GM18502 (cell line): ENCODE measurements at regions not wholly inside any gene's neighbourhood (a gene's known extent, or its start where the extent isn't known, plus 50 kb on each side); places are given as distances from the start of the nearest gene placed in this dataset.

ENCODE experiments used
- ATAC-seq: cut with Tn5 transposase; IDR thresholded peaks from one replicate; pipeline ENCODE4 v1.9.1; 2021; ENCODE audit warnings: mild to moderate bottlenecking; ENCODE audit not compliant: unreplicated experiment, poor library complexity

DNA sequence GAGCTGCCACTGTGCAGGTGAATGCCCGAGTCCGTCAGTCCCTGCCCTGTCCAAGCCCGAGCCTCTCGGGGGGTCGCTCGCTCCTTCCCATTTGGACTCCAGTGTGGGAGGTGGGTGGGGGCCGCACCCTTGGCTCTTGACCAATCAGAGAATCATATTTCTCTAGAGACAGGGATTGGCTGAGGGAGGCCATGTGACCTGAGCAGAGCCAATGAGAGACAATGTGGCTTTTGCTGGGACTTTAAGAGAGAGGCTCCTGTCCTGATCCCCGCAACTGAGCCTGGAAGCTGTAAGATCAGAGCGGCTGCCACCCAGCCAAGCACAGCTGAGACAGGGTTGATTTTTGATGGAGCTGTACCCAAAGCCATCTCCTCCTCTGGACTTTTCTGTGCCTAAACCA, 199.3 kb downstream of the TFAP2C start:
- no peak for ATAC-seq

DNA sequence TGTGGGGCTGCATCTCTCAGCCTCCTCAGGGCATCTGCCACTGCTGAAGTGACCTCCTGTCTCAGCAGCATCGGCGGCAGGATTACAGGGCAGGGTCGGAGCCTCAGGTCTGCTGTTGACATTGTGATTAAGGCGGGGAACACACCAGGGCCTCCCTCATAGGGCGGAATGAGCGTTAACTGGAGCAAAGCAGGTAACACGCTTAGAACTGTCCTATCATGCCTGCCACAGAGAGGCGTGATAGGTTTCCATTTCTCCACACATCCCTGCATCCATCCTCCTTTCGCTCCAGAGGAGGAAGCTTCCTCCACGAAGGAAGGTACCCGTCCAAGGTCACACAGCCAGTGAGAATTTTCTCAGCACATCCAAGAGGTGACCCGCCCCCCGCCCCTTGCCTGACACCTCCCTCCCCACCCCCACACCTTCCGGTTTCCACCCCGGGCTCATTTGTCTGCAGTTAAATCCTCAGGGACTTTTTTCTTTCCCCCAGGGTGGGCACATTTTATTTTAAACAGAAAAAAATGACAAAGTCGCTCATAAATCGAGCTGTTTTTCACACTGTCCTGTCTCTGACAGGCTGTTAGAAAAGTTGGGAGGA, 200.8 kb downstream of the TFAP2C start:
- ATAC-seq, result no peak

DNA sequence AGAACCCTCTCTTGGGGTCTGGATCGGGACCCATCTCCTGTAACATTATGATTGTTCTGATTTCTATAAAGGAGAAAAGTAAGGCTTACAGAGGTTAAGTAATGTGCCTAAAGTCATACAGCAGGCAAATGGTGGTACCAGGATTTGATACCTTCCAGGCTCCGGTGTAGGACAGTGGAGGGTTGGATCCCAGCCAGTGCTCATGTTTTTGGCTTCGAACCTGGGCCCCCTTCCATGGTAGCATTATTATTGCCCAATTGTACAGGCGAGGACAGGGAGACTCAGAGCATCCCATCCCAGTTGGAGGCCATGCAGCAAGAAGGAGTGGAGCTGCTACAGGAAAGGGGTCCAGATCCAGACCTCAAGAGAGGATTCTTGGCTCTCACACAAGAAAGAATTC, 202.7 kb downstream of the TFAP2C start:
- ATAC-seq, result no peak

- no peak for ATAC-seq
Measured at GRCh38 chr20:56833427-56833826, 204.3 kb downstream of the TFAP2C start.

- ATAC-seq, result no peak
Measured at GRCh38 chr20:56835829-56836550, 206.9 kb downstream of the TFAP2C start.

GRCh38 chr20:56839222-56839621, 210.1 kb downstream of the TFAP2C start:
- ATAC-seq, result no peak

DNA sequence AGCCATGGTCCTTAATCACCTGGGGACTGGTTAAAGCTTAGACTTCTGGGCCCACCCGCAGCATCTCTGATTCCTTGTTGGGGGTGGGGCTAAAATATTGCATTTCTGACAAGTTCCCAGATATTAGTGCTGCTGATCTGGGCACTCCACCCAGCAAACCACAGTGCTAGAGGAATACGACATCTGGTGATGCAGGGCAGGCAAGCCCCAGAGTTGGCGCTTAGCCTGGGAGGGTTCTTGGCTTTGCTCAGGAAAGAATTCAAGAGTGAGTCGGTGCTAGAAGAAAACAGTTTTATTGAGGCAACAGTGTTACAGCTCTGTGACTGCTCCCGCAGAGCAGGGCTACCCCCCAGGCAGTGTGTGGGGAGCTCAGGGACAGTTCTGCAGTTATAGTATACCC, 210.7 kb downstream of the TFAP2C start:
- ATAC-seq, result no peak

DNA sequence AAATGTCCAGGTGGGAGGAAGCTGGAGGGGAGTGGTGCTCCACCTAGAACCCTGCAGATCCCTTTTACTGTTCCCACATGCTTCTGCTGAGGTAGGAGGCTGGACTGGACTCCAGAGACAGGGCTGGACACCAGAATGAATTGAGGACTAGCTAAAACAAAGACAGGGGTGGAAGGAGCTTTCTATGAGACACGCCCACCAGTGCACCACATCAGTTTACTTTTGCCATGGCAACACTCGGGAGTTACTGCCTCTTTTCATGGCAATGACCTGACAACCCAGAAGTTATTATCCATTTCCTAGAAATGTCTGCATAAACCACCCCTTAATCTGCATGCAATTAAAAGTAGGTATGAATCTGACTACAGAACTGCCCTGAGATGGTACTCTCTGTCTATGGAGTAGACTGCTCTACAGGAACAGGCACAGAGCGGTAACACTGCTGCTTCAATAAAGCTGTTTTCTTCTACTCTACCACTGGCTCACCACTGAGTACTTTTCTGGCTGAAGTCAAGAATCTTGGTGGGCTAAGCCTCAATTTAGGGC, 211.7 kb downstream of the TFAP2C start:
- no peak for ATAC-seq

- ATAC-seq, result no peak
Measured at GRCh38 chr20:56841346-56841908, 212.3 kb downstream of the TFAP2C start.

DNA sequence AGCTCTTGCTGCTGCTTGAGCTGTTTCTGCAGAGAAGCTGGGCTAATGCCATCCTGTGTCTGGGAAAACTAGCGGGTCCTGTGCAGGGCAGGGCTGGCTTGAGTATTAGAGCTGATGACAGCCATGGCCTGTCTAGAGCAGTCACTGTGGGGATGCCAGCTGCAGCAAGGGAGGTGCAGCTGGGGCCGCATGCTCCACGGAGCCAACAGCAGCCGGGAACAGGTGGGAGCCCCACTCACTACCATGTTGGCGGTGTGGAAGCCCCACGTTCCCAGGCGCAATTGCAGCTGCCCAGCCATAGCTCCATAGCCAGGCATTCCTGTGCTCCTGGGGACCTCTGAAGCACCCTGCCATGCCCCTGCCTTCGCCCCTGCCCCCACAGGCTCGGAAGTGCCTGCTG, 212.9 kb downstream of the TFAP2C start:
- no peak for ATAC-seq

- ATAC-seq, result no peak
Measured at GRCh38 chr20:56843386-56843785, 214.3 kb downstream of the TFAP2C start.

- ATAC-seq, result no peak
Measured at GRCh38 chr20:56843817-56844216, 214.7 kb downstream of the TFAP2C start.

DNA sequence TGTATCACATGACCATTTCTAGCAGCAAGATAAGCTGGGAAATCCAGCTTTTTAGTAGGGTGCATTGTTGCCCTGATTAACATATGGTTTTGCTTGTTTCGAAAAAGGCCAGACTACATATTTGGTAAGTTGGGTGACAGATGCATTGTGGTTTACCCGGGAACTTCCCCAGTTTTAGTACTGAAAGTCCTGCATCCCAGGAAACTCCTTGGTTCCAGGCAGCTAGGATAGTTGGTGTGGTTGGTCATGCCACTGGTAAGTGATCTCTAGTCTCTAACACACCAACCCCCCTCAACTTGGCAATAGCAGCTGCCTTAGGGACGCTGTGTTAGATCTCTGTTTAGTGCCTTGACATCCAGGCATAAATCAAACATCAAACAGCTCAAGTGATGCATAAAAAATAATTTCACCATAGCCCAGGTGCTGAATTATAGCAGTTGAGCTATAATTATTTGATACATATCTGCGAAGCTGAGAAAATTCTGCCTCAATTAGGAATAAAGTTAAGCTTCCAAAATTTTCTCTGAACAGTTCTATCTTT, 216.5 kb downstream of the TFAP2C start:
- no peak for ATAC-seq

- no peak for ATAC-seq
Measured at GRCh38 chr20:56848561-56848960, 219.5 kb downstream of the TFAP2C start.

GRCh38 chr20:56851552-56851951, 222.4 kb downstream of the TFAP2C start:
- ATAC-seq, result no peak

DNA sequence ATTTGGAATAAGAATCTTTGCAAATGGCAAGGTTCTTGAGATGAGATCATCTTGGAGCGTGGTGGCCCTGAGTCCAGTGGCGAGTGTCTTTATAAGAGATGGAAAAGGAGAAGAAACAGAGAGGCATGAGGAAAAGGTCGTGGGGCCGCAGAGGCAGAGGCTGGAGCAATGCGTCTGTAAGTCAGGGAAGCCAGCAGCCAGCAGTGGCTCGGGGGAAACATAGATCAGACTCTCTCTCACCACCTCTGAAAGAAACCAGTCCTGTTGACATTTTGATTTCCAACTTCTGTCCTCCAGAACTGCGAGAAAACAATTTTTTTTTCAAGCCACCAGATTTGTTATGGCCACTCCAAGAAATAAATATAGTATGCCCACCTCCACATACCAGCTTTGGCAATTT, 226.6 kb downstream of the TFAP2C start:
- ATAC-seq, result no peak

DNA sequence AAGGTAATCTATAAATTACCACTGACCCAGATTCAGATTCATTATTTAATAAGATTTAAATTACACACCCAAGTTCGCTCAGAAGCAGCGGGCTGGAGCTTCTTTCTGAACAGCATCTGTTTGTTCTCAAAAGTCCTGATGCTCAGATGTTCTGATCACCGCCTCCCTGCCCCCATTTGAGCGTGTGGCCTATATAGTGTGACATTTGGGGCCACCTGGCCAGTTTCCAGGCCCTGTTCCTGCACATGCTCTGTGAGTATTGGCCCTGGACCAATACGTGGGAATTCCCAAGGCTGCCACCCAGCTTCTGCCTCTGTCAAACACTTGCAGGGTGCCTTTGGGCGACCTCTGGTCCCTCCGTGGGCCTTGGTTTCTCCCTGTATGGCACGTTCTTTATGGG, 228.8 kb downstream of the TFAP2C start:
- no peak for ATAC-seq

GRCh38 chr20:56859039-56859800, 230.1 kb downstream of the TFAP2C start:
- ATAC-seq, result no peak

DNA sequence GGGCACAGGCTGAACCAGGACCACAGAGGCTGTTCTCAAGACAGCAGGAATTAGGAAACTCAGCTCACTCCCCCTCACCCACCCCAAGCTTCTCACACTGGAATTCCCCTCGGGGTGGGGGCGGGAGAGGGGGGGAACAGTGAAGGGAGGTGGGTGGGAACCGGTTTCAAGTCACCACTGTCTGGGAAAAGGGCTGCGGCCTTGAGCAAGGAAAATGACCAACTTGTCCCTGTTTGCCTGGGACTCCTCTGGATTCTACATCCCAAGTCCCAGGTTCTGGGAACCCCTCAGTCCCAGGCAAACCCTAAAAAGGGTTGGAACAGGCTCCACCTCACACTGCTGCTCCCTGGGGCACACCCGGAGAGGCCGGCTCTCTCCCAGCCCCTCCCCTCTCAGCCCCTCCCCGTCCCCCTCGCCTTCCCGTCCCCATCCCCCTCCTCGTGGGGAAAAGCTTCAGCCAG, 230.7 kb downstream of the TFAP2C start:
- ATAC-seq, result no peak

GRCh38 chr20:56860413-56860812, 231.3 kb downstream of the TFAP2C start:
- ATAC-seq, result no peak

- no peak for ATAC-seq
Measured at GRCh38 chr20:56861590-56861989, 232.5 kb downstream of the TFAP2C start.
